Mesodermal cell (in vitro differentiated cells): ENCODE measurements at regions not wholly inside any gene's neighbourhood (a gene's known extent, or its start where the extent isn't known, plus 50 kb on each side); places are given as distances from the start of the nearest gene placed in this dataset.

Source experiments
- H3K27ac ChIP-seq: 2 replicates; pipeline ENCODE4 v1.7.0; 2013; ENCODE audit warnings: mild to moderate bottlenecking, low read depth, low read length, moderate library complexity; ENCODE audit not compliant: severe bottlenecking
- H3K36me3 ChIP-seq: 2 replicates; pipeline ENCODE4 v1.7.1; 2013; ENCODE audit warnings: mild to moderate bottlenecking, low read length, moderate library complexity; ENCODE audit not compliant: control insufficient read depth, insufficient read depth
- H3K4me1 ChIP-seq: one replicate; pipeline ENCODE4 v1.7.1; 2013; ENCODE audit warnings: mild to moderate bottlenecking, low read length; ENCODE audit not compliant: insufficient read depth, control insufficient read depth, poor library complexity, severe bottlenecking
- H3K4me3 ChIP-seq: 2 replicates; pipeline ENCODE4 v1.7.0; 2013; ENCODE audit warnings: low read length, control low read depth, mild to moderate bottlenecking; ENCODE audit not compliant: insufficient read depth, poor library complexity, severe bottlenecking; ENCODE audit errors: extremely low read depth
- H3K9me3 ChIP-seq: 2 replicates; pipeline ENCODE4 v1.7.1; 2013; ENCODE audit warnings: mild to moderate bottlenecking, low read length, moderate library complexity; ENCODE audit not compliant: control insufficient read depth
- WGBS, 2 experiments: methylation state at CpG; one replicate each; pipeline ENCODE4 v1.1.5; 2013; ENCODE audit warnings: missing lambda C conversion rate in 2 of 2; ENCODE audit not compliant: insufficient coverage in 2 of 2; 5-methylcytosine and 5-hydroxymethylcytosine counted together

DNA sequence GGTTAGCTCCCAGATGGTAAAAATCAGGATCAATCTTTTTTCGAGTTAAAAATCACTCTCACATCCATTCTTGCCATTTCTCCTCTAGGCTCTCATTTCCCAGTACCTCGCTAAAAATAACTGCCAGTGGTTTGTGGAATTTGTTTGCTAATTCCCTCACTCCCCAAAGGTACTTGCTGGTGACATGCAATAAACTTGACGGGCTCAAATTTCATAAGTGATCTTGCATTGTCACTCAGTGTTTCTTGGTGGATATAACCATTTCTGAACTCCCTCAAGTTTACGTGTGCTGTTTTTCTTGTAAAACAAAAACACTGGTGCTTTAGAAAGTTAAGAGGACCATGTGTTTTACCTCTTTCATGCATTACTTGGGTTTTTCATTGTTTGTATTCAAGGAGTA lies 399.2 kb upstream of the MKI67 start:
- 93 to 100% methylated on average over 3 of the region's 4 CpGs for WGBS, 2 experiments
- Histone ChIP-seq H3K27ac (no peak overlapping the region), H3K9me3 (no peaks in the 10 kb centered on the region), H3K4me3 (no peak overlapping the region), H3K36me3 (no peaks in the 10 kb centered on the region), H3K4me1 (no peaks in the 10 kb centered on the region)

DNA sequence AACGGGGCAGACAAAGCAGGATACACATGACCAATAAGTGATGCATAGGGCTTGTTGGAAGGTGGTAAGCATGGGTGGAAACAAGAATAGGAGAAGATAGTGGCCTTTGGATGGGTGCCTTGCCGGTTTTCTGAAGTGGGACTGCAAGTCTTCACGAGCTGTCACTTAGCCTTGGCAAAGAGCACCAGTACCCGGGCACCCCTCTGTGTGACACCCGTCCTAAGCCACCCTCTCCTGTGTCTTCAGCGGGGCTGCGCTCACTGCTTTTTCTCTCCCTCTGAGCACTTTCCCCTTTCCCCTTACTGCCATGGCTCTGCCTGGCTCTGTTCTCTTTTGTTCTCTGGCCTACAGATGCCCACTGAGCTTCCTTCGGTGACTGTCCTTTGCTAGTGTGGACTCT lies 399.7 kb upstream of the MKI67 start:
- WGBS, 2 experiments = 92 to 93% methylated on average over 8 of the region's 8 CpGs

DNA sequence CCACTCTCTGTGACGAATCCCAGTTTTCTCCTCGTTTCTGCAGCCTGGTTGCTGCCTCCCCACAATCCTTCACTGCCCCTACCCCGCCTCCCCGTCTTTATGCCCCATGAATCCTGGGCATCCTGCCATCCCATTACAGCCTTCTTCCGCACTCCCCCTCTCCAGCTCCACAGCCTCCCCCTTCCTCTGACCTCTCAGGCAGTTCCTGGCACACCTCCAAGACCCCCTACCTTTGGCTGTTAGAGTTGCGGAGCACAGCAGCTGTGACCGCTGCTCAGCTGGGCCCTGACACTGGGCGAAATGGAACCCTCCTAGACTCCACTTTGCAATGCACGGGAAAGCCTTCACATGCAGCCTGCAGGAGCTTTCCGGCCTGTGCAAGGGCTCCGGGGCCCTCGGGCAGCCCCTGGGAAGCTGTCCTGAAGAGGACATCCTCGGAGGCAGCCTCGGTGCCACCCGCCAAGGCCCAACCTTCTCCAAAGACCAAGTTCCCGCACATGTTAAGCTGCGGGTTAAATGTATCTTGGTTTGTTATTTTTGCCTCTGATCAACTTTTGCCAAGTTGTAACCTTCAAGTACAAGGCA lies 400.7 kb upstream of the MKI67 start:
- H3K4me1 ChIP-seq = no peaks in the 10 kb centered on the region
- H3K27ac ChIP-seq = no peak overlapping the region
- no peaks in the 10 kb centered on the region for H3K9me3 ChIP-seq
- no peaks in the 10 kb centered on the region for H3K36me3 ChIP-seq
- H3K4me3 ChIP-seq = no peak overlapping the region
- WGBS, 2 experiments = 84 to 90% methylated on average over 10 to 15 of the region's 17 CpGs

More for the DNA sequence above, 399.7 kb upstream of the MKI67 start:
- Histone ChIP-seq H3K4me1 (no peaks in the 10 kb centered on the region), H3K4me3 (no peak overlapping the region), H3K9me3 (no peaks in the 10 kb centered on the region), H3K36me3 (no peaks in the 10 kb centered on the region), H3K27ac (no peak overlapping the region)

DNA sequence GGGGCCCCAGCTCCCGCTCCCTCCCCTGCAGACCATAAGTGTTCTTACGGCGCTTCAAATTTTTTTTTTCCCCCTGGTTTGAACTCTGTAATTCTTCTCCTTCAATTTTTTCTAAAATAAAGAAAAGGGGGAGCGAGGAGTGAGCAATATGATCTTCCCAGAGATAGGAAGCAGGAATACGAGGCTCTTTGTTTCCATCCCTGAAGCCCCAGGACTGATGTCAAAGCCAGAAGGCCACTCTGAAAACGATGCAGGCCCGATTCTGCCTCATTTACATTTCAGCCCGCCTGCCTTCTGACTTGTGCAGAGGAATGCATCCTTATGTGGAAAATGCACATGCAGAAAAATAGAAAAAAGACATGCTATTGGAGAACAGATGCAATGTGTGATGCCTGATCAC lies 401.5 kb upstream of the MKI67 start:
- Histone ChIP-seq H3K4me1 (no peaks in the 10 kb centered on the region), H3K36me3 (no peaks in the 10 kb centered on the region), H3K27ac (peak overlapping the region; percentile 60), H3K4me3 (no peak overlapping the region), H3K9me3 (no peaks in the 10 kb centered on the region)
- 57 to 67% methylated on average over 5 to 6 of the region's 8 CpGs for WGBS, 2 experiments

DNA sequence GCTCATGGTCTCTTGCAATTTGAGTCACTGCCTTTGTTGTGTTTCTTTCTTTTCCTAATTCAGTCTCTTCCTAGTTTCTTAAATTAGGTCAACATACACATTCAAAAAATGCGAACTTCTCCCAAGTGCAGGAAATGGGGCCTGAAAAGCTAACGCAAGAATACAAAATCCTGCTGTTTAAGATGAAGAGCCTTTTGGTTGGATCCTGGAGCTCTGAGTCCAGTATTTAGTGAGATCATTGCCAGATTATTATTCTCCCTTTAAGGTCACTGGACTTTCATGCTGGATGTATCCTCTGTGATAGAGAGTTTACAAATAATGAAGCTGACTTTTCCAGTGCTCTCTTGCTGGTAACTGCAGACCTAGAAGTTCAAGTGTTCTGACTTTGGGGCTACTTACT lies 401.9 kb upstream of the MKI67 start:
- 60 to 67% methylated on average over 1 of the region's 2 CpGs for WGBS, 2 experiments
- no peaks in the 10 kb centered on the region for H3K9me3 ChIP-seq
- no peaks in the 10 kb centered on the region for H3K4me1 ChIP-seq

DNA sequence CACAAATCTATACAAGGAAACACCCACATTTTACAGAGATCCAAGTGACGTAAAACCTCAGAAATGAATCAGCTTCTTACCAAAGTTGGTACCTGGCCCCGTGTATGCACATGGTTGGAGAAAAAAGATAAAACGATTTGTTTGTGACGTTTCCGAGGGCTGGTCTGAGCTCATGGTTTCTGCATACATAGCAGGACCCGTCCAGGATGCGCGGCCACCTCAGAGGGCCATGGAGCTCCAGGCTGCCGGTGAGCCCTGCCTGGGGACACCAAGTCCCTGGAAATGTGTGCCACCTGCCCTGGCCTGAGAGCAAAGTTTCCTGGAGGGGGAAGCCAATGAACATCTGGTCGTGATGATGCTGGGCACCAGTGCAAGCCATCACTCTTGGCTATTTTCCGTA lies 402.6 kb upstream of the MKI67 start:
- H3K4me1 ChIP-seq = no peaks in the 10 kb centered on the region
- H3K9me3 ChIP-seq = no peaks in the 10 kb centered on the region
- no peak overlapping the region for H3K27ac ChIP-seq
- H3K36me3 ChIP-seq = no peaks in the 10 kb centered on the region
- no peak overlapping the region for H3K4me3 ChIP-seq
- WGBS, 2 experiments = 74 to 77% methylated on average over 11 of the region's 11 CpGs

More for the DNA sequence above, 401.9 kb upstream of the MKI67 start:
- no peak overlapping the region for H3K4me3 ChIP-seq
- no peaks in the 10 kb centered on the region for H3K36me3 ChIP-seq
- H3K27ac ChIP-seq = peak overlapping the region; percentile 60

DNA sequence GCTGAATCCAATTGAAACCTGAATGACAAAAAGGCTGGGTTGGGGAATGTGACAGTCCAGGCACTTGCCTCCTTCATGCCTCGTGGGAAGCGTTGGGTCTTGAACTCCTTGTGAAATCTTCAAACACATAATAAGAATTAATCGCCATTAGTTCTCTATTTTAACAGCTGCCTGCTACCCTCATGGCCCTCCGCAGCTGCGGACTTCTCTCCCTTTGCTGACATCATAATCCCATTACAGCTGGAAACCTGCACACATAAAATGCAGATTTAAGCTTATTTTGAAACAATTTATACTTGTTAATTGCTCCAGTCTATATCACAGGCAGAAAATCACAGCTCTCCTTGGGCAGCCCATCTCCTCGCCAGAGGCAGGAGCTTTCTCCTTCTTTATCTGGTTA lies 403.0 kb upstream of the MKI67 start:
- H3K27ac ChIP-seq = no peak overlapping the region
- 61 to 71% methylated on average over 3 to 4 of the region's 6 CpGs for WGBS, 2 experiments
- no peak overlapping the region for H3K4me3 ChIP-seq
- H3K9me3 ChIP-seq = no peaks in the 10 kb centered on the region
- H3K36me3 ChIP-seq = no peaks in the 10 kb centered on the region
- H3K4me1 ChIP-seq = no peaks in the 10 kb centered on the region

DNA sequence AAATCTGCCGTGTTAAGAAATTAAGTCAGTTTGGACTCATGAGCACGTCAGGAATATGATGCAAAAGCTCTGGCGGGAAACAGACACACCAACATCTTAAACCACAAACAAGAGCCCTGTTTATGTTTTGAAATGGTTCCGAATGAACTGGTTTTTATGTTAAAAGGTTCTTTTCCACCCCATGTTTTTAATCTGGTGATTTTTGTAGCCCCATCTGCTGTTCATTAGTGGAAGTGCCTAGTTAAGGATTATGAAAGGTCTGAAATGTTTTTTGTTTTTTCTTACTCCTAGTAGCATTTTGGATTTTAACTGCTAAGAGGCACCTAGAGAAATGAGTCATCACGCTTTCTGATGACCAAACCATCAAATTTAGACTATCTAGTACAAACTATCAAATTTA lies 404.1 kb upstream of the MKI67 start:
- H3K4me1 ChIP-seq = no peaks in the 10 kb centered on the region
- no CpG with 5 or more reads among the region's 5 CpGs for WGBS, 2 experiments

DNA sequence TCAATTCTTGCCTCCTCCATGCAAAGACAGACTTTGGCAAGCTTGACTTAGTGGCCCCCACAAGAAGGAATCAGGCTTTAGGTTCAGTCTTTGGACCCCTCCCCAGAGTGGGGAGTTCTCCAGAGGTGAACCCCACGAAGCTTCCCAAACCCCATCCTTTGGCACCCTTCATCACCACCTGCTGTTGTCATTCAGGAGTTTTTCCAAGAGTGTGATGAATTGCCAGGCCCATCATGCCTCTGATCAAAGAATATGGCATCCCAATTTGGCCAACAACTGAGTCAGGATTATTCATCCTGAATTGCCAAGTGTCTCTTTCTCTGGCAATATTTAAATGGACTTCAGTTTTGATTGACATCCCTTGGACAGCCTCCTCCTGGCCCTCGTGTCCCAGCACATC lies 404.7 kb upstream of the MKI67 start:
- H3K27ac ChIP-seq = no peak overlapping the region
- no peak overlapping the region for H3K4me3 ChIP-seq
- H3K9me3 ChIP-seq = no peaks in the 10 kb centered on the region
- 78 to 100% methylated on average over 1 to 2 of the region's 2 CpGs for WGBS, 2 experiments
- no peaks in the 10 kb centered on the region for H3K4me1 ChIP-seq
- H3K36me3 ChIP-seq = no peaks in the 10 kb centered on the region

More for the DNA sequence above, 404.1 kb upstream of the MKI67 start:
- H3K4me3 ChIP-seq = no peak overlapping the region
- no peaks in the 10 kb centered on the region for H3K9me3 ChIP-seq
- H3K27ac ChIP-seq = no peak overlapping the region
- H3K36me3 ChIP-seq = no peaks in the 10 kb centered on the region

DNA sequence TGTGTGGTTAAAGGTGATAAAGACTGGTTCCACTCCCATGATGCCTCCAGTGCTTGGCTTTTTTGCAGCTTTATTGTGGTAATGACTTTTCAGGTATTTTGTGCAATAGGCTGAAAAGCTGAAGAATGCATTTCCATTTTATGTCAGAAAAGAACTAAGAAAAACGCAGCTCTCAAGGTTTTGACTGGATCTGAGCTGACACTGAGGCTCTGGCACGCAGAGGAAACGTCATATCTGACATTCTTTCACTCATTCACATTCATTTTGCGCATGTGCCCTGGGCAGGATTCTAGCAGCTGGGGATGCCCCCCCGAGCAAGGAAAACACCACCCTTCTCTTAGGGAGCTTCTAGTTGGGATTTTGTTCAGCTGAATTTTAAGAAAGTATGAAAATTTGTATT lies 408.5 kb upstream of the MKI67 start:
- Histone ChIP-seq H3K4me1 (peaks cover 5% of the 10 kb centered on the region), H3K9me3 (no peaks in the 10 kb centered on the region), H3K4me3 (no peak overlapping the region), H3K36me3 (no peaks in the 10 kb centered on the region), H3K27ac (no peak overlapping the region)
- 61 to 77% methylated on average over 3 of the region's 5 CpGs for WGBS, 2 experiments

DNA sequence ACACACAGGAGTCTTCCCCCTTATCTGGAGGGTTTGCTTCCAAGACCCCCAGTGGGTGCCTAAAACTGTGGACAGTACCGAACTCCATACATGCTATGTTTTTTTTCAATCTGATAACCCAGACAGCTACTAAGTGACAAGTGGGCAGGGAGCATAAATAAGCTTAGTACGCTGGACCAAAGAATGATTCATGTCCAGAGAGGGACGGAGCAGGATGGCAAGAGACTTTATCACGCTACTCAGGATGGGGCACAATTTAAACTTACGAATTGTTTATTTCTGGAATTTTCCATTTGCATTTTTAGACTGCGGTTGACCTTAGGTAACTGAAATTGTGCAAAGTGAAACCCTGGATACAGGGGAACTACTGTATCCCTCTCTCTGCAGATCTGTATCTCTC lies 410.0 kb upstream of the MKI67 start:
- Histone ChIP-seq H3K27ac (no peak overlapping the region), H3K4me3 (no peak overlapping the region), H3K9me3 (no peaks in the 10 kb centered on the region), H3K36me3 (no peaks in the 10 kb centered on the region), H3K4me1 (peaks cover 15% of the 10 kb centered on the region)
- whole genome bisulfite sequencing, 2 experiments = 80 to 94% methylated on average over 4 to 6 of the region's 6 CpGs
